ENCODE measurements at regions not wholly inside any gene's neighbourhood (a gene's known extent, or its start where the extent isn't known, plus 50 kb on each side); places are given as distances from the start of the nearest gene placed in this dataset.

GRCh38 chr13:34464011-34464410, 478.1 kb upstream of the NBEA start:
- DNase-seq (ENCODE audit: low read depth), result peak; percentile 54

- DNase-seq (ENCODE audit: low read depth), result no peak
Observed at GRCh38 chr13:34465423-34465922, 476.6 kb upstream of the NBEA start.

GRCh38 chr13:34466301-34466700, 475.8 kb upstream of the NBEA start:
- no peak for DNase-seq (ENCODE audit: low read depth)

GRCh38 chr13:34467450-34468083, 474.5 kb upstream of the NBEA start:
- DNase-seq (ENCODE audit: low read depth), result no peak

GRCh38 chr13:34469196-34469986, 472.7 kb upstream of the NBEA start:
- peak; percentile 78 for DNase-seq (ENCODE audit: low read depth)

- DNase-seq (ENCODE audit: low read depth), result no peak
Observed at GRCh38 chr13:34474187-34474868, 467.7 kb upstream of the NBEA start.

- DNase-seq (ENCODE audit: low read depth), result no peak
Observed at GRCh38 chr13:34478376-34478775, 463.7 kb upstream of the NBEA start.

- DNase-seq (ENCODE audit: low read depth), result no peak
Observed at GRCh38 chr13:34502011-34502410, 440.1 kb upstream of the NBEA start.

GRCh38 chr13:34502621-34503020, 439.4 kb upstream of the NBEA start:
- DNase-seq (ENCODE audit: low read depth), result no peak

GRCh38 chr13:34506796-34507195, 435.3 kb upstream of the NBEA start:
- peak; percentile 54 for DNase-seq (ENCODE audit: low read depth)

GRCh38 chr13:34507630-34508029, 434.4 kb upstream of the NBEA start:
- DNase-seq (ENCODE audit: low read depth), result peak; percentile 23

GRCh38 chr13:34512817-34513216, 429.3 kb upstream of the NBEA start:
- no peak for DNase-seq (ENCODE audit: low read depth)

- no peak for DNase-seq (ENCODE audit: low read depth)
Observed at GRCh38 chr13:34513526-34513925, 428.5 kb upstream of the NBEA start.

- DNase-seq (ENCODE audit: low read depth), result no peak
Observed at GRCh38 chr13:34515201-34515600, 426.9 kb upstream of the NBEA start.

GRCh38 chr13:34521171-34521570, 420.9 kb upstream of the NBEA start:
- no peak for DNase-seq (ENCODE audit: low read depth)

GRCh38 chr13:34522808-34523207, 419.3 kb upstream of the NBEA start:
- DNase-seq (ENCODE audit: low read depth), result peak; percentile 80

GRCh38 chr13:34523406-34523805, 418.7 kb upstream of the NBEA start:
- DNase-seq (ENCODE audit: low read depth), result peak; percentile 61

- no peak for DNase-seq (ENCODE audit: low read depth)
Observed at GRCh38 chr13:34533941-34534340, 408.1 kb upstream of the NBEA start.

GRCh38 chr13:34542321-34542720, 399.7 kb upstream of the NBEA start:
- no peak for DNase-seq (ENCODE audit: low read depth)

- DNase-seq (ENCODE audit: low read depth), result no peak
Observed at GRCh38 chr13:34543836-34544235, 398.2 kb upstream of the NBEA start.

- DNase-seq (ENCODE audit: low read depth), result no peak
Observed at GRCh38 chr13:34545461-34545860, 396.6 kb upstream of the NBEA start.

- DNase-seq (ENCODE audit: low read depth), result no peak
Observed at GRCh38 chr13:34546344-34547250, 395.5 kb upstream of the NBEA start.
